ENCODE measurements at regions not wholly inside any gene's neighbourhood (a gene's known extent, or its start where the extent isn't known, plus 50 kb on each side); places are given as distances from the start of the nearest gene placed in this dataset.

DNA sequence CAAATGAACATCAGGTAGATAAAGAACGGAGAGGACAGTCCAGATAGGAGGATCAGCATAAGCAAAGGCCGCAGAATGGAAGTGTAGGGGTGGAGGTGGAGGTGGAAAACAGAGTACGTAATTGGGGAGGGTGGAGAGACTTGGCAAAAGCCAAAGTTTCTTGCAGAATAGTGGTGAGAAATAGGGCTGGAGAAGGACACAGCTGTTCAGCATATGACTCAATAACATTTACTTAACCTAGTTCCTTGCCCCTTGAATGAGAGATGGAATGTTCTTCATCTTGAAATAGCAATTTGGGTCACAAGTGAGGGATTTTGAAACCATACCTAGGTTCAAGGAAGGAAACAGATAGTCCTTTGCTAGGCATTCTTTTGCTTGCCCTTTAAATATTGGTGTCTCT, 235.9 kb upstream of the ARHGAP20 start:
- TF ChIP-seq, protein P1, sequence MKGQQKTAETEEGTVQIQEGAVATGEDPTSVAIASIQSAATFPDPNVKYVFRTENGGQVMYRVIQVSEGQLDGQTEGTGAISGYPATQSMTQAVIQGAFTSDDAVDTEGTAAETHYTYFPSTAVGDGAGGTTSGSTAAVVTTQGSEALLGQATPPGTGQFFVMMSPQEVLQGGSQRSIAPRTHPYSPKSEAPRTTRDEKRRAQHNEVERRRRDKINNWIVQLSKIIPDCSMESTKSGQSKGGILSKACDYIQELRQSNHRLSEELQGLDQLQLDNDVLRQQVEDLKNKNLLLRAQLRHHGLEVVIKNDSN (IDR thresholded peaks at IDR 0.05) = no peak
- TF ChIP-seq TAF1 (IDR thresholded peaks at IDR 0.05; ENCODE audit: low read depth) (no peak), EGR1 (IDR thresholded peaks at IDR 0.05) (no peak), TCF12 (IDR thresholded peaks at IDR 0.05; ENCODE audit: low read depth) (no peak), CEBPB (IDR thresholded peaks at IDR 0.05) (no peak)

DNA sequence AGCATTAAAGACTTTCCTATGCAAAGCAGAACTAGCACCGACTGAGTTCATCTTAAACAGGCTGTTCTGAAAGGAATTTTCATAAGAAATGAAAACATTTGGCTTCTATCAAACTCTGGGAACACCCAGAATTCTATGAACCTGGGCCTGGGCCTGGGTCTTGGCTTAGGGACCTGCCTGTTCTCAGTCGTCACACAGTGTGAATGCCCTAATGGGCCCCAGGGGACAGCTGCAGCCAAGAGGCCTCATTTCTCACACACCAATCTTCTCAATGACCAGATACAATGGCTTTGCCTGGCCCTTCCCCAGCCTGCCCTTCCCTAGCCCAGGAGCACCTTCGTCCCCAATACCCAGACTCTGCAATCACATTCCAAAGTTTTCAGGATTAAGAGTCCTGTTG, 234.9 kb upstream of the ARHGAP20 start:
- no peak for TF ChIP-seq NFIC (IDR thresholded peaks at IDR 0.05)
- TF ChIP-seq EP300 (IDR thresholded peaks at IDR 0.05; ENCODE audit: borderline replicate concordance) = no peak
- no peak for TF ChIP-seq RAD21 (IDR thresholded peaks at IDR 0.05; ENCODE audit: low read depth)
- TF ChIP-seq, protein P2, sequence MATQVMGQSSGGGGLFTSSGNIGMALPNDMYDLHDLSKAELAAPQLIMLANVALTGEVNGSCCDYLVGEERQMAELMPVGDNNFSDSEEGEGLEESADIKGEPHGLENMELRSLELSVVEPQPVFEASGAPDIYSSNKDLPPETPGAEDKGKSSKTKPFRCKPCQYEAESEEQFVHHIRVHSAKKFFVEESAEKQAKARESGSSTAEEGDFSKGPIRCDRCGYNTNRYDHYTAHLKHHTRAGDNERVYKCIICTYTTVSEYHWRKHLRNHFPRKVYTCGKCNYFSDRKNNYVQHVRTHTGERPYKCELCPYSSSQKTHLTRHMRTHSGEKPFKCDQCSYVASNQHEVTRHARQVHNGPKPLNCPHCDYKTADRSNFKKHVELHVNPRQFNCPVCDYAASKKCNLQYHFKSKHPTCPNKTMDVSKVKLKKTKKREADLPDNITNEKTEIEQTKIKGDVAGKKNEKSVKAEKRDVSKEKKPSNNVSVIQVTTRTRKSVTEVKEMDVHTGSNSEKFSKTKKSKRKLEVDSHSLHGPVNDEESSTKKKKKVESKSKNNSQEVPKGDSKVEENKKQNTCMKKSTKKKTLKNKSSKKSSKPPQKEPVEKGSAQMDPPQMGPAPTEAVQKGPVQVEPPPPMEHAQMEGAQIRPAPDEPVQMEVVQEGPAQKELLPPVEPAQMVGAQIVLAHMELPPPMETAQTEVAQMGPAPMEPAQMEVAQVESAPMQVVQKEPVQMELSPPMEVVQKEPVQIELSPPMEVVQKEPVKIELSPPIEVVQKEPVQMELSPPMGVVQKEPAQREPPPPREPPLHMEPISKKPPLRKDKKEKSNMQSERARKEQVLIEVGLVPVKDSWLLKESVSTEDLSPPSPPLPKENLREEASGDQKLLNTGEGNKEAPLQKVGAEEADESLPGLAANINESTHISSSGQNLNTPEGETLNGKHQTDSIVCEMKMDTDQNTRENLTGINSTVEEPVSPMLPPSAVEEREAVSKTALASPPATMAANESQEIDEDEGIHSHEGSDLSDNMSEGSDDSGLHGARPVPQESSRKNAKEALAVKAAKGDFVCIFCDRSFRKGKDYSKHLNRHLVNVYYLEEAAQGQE (IDR thresholded peaks at IDR 0.05; ENCODE audit: low read depth) = no peak
- TF ChIP-seq CREB1 (IDR thresholded peaks at IDR 0.05; ENCODE audit: low read depth) = no peak
- TF ChIP-seq, protein P3, sequence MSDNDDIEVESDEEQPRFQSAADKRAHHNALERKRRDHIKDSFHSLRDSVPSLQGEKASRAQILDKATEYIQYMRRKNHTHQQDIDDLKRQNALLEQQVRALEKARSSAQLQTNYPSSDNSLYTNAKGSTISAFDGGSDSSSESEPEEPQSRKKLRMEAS (IDR thresholded peaks at IDR 0.05) = no peak
- TF ChIP-seq TAF1 (IDR thresholded peaks at IDR 0.05; ENCODE audit: low read depth) = no peak
- TF ChIP-seq, protein P1 (IDR thresholded peaks at IDR 0.05) = no peak
- no peak for TF ChIP-seq TCF12 (IDR thresholded peaks at IDR 0.05; ENCODE audit: low read depth)
- TF ChIP-seq CEBPB (IDR thresholded peaks at IDR 0.05) = no peak
- no peak for TF ChIP-seq ZBTB7A (IDR thresholded peaks at IDR 0.05; ENCODE audit: low read depth)
- no peak for TF ChIP-seq EGR1 (IDR thresholded peaks at IDR 0.05)
- no peak for TF ChIP-seq TEAD4 (IDR thresholded peaks at IDR 0.05)
- TF ChIP-seq YY1 (IDR thresholded peaks at IDR 0.05; ENCODE audit: low read depth) = no peak
- TF ChIP-seq FOXM1 (IDR thresholded peaks at IDR 0.05; ENCODE audit: borderline replicate concordance, low read depth) = no peak

DNA sequence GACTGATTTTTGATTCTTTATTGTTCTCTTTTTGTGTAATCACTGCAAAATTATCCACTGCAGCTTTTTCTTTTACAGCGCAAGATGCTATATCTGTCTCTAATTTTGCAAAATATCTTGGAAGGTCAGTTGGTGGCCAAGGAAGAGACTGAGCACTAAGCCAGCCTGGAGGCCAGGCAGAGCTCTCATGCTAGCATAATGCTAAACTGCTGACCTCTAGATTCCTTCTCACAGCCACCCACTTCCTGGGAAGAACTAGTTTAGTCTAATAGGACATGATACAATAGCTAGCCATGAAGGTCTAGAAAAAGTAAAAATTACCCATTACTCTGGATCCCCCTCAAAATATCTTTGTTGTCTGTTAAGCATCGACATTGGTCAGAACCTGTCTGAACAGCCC, 227.2 kb upstream of the ARHGAP20 start:
- no peak for TF ChIP-seq EP300 (IDR thresholded peaks at IDR 0.05; ENCODE audit: borderline replicate concordance)
- no peak for TF ChIP-seq EGR1 (IDR thresholded peaks at IDR 0.05)
- no peak for TF ChIP-seq TAF1 (IDR thresholded peaks at IDR 0.05; ENCODE audit: low read depth)
- no peak for TF ChIP-seq CEBPB (IDR thresholded peaks at IDR 0.05)
- TF ChIP-seq, protein P2 (IDR thresholded peaks at IDR 0.05; ENCODE audit: low read depth) = no peak
- TF ChIP-seq TEAD4 (IDR thresholded peaks at IDR 0.05) = no peak
- TF ChIP-seq, protein P3 (IDR thresholded peaks at IDR 0.05) = no peak
- TF ChIP-seq TCF12 (IDR thresholded peaks at IDR 0.05; ENCODE audit: low read depth) = no peak
- TF ChIP-seq RAD21 (IDR thresholded peaks at IDR 0.05; ENCODE audit: low read depth) = no peak
- no peak for TF ChIP-seq FOXM1 (IDR thresholded peaks at IDR 0.05; ENCODE audit: borderline replicate concordance, low read depth)
- TF ChIP-seq CREB1 (IDR thresholded peaks at IDR 0.05; ENCODE audit: low read depth) = no peak
- TF ChIP-seq NFIC (IDR thresholded peaks at IDR 0.05) = no peak

DNA sequence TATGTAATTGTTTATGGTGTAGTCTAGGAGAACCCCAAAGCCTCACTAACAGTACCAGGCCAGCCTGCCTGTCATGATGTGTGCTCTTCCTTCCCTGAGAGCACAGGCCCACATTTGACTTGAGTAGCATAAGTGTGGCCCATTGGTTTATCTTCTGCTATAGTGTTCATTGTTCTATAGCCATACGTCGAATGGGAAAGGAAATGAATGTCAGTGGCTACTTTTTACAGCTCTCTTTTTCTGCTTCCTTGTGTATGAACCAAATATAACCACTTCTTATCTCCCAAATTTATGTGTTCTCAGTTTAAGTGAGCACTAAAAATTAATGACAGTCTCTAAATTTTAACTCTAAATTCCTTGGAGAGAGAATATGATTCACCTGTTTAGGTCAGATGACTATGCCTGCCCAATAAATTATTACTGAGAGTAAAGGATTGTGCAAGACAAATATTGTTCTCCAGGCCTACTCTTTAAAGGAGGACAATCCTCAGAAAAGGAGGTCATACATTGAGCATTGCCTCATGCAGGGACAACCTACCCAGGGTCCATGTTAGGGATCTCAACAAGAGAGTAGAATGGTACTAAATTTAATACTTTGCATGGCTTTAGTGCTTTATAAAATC, 222.9 kb upstream of the ARHGAP20 start:
- TF ChIP-seq, protein P1 (IDR thresholded peaks at IDR 0.05) = no peak
- TF ChIP-seq, protein P3 (IDR thresholded peaks at IDR 0.05) = no peak
- TF ChIP-seq TAF1 (IDR thresholded peaks at IDR 0.05; ENCODE audit: low read depth) (no peak), FOXM1 (IDR thresholded peaks at IDR 0.05; ENCODE audit: borderline replicate concordance, low read depth) (no peak), ZBTB7A (IDR thresholded peaks at IDR 0.05; ENCODE audit: low read depth) (no peak), CREB1 (IDR thresholded peaks at IDR 0.05; ENCODE audit: low read depth) (no peak), NFIC (IDR thresholded peaks at IDR 0.05) (no peak), RAD21 (IDR thresholded peaks at IDR 0.05; ENCODE audit: low read depth) (no peak), TEAD4 (IDR thresholded peaks at IDR 0.05) (no peak), CEBPB (IDR thresholded peaks at IDR 0.05) (no peak), TCF12 (IDR thresholded peaks at IDR 0.05; ENCODE audit: low read depth) (no peak), EGR1 (IDR thresholded peaks at IDR 0.05) (no peak), YY1 (IDR thresholded peaks at IDR 0.05; ENCODE audit: low read depth) (no peak), EP300 (IDR thresholded peaks at IDR 0.05; ENCODE audit: borderline replicate concordance) (no peak)
- TF ChIP-seq, protein P2 (IDR thresholded peaks at IDR 0.05; ENCODE audit: low read depth) = no peak

Measured in Ishikawa (cell line).